ENCODE measurements at regions not wholly inside any gene's neighbourhood (a gene's known extent, or its start where the extent isn't known, plus 50 kb on each side); places are given as distances from the start of the nearest gene placed in this dataset.

DNA sequence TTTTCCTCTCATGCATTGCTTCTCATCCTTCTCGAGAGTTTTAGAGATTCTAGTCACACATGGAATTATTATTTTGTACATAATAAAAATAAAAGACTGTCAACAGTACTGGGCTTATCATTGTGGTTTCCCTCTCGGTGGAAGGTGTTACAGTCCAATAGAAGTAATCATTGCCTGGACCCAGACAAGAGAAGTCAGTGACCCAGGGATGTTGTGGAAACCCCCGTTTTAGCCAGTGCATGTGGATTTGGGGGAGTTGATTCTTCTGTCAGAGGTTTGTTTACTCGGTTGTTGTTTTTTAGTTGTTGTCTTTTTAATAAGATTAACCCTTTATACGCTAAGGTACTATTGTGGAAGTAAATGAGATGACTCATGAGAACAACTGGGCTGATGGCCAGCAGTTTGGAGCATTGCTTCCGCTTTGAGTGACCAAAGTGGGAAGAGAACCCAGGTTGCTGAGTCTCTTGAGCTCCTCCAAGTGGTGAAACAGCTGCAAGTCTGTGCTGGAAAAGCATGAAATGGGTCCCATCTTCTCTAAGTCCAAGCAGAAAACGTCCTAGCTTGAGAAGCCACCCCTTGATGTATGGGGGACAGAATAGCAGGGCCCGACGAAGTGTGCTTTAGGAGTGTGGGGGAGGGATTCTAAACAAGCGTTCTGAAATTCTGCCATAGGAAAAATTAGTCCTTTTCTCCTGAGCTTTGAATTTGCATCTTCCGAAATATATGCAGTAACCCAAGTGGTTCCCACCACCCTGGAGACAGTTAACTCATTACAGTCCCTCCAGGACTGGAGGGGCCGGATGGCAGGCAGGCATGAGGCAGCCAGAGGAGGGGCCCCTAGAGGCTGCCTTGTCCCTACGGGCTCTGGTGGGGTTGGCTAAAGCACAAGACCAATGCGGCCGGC is 61.8 kb upstream of the GPR45 start:
- TF ChIP-seq, protein P1, sequence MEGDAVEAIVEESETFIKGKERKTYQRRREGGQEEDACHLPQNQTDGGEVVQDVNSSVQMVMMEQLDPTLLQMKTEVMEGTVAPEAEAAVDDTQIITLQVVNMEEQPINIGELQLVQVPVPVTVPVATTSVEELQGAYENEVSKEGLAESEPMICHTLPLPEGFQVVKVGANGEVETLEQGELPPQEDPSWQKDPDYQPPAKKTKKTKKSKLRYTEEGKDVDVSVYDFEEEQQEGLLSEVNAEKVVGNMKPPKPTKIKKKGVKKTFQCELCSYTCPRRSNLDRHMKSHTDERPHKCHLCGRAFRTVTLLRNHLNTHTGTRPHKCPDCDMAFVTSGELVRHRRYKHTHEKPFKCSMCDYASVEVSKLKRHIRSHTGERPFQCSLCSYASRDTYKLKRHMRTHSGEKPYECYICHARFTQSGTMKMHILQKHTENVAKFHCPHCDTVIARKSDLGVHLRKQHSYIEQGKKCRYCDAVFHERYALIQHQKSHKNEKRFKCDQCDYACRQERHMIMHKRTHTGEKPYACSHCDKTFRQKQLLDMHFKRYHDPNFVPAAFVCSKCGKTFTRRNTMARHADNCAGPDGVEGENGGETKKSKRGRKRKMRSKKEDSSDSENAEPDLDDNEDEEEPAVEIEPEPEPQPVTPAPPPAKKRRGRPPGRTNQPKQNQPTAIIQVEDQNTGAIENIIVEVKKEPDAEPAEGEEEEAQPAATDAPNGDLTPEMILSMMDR (IDR thresholded peaks at IDR 0.05; ENCODE audit: poor library complexity) = peak; percentile 28
- TF ChIP-seq EZH2 (IDR thresholded peaks at IDR 0.05; ENCODE audit: borderline replicate concordance) (no peak), EZH2phosphoT487 (IDR thresholded peaks at IDR 0.05; ENCODE audit: low read depth, severe bottlenecking, unreplicated experiment) (no peak)
